SK-N-SH (cell line): ENCODE measurements at regions not wholly inside any gene's neighbourhood (a gene's known extent, or its start where the extent isn't known, plus 50 kb on each side); places are given as distances from the start of the nearest gene placed in this dataset.

ENCODE experiments used
- CTCF ChIA-PET: fragments of 300-600, 350-600 bp; formaldehyde crosslinking; extraction: SDS; loops from one replicate; lab custom pipeline; 2021; lab: Yijun Ruan, JAX
- POLR2A ChIA-PET: fragments of 350-600 bp; sonication (Branson Sonifier 250); formaldehyde crosslinking; extraction: SDS; loops from one replicate; lab custom pipeline; 2020; ENCODE audit warnings: antibody characterized with exemption, inconsistent platforms; lab: Yijun Ruan, JAX
- DNase-seq: peaks from one replicate; pipeline ENCODE4 v3.0.0; 2012
- H2AFZ ChIP-seq: fragments of 200-600 bp; sonication (generic); 2 replicates; pipeline ENCODE4 v1.8.1; 2016; ENCODE audit warnings: antibody characterized with exemption, mild to moderate bottlenecking, low read depth
- H3F3A ChIP-seq: fragments of 200-600 bp; sonication (generic); replicated peaks from 2 replicates; pipeline ENCODE3; 2016; ENCODE audit warnings: antibody characterized with exemption, mild to moderate bottlenecking; ENCODE audit not compliant: insufficient read depth
- H3K27ac ChIP-seq, 2 experiments: fragments of 200-500 bp in 1 of 2; fragments of 200-600 bp in 1 of 2; sonication (Bioruptor generic) in 1 of 2; sonication (generic), shearing (Covaris generic) in 1 of 2; 2 replicates each; pipeline versions ENCODE4 v1.5.1 to v1.6.1; 2014 to 2016; ENCODE audit warnings: low read depth in 2 of 2, inconsistent platforms in 1 of 2, low read length in 1 of 2, mild to moderate bottlenecking in 1 of 2, mixed read lengths in 1 of 2
- H3K27me3 ChIP-seq: fragments of 200-600 bp; sonication (generic), shearing (Covaris generic); 2 replicates; pipeline ENCODE4 v1.6.1; 2016; ENCODE audit warnings: mixed run types; ENCODE audit not compliant: insufficient read depth
- H3K36me3 ChIP-seq, 2 experiments: fragments of 200-500 bp in 1 of 2; fragments of 200-600 bp in 1 of 2; sonication (Bioruptor generic) in 1 of 2; sonication (generic) in 1 of 2; replicated peaks in 1 of 2; 2 replicates each; pipeline versions ENCODE3 to v1.5.1; 2014 to 2016; ENCODE audit warnings: low read length in 1 of 2, mild to moderate bottlenecking in 1 of 2; ENCODE audit not compliant: insufficient read depth in 2 of 2, control insufficient read depth in 1 of 2
- H3K4me1 ChIP-seq, 2 experiments: fragments of 200-500 bp in 1 of 2; fragments of 200-600 bp in 1 of 2; sonication (Bioruptor generic) in 1 of 2; sonication (generic), shearing (Covaris generic) in 1 of 2; 2 replicates each; pipeline versions ENCODE4 v1.5.1 to v1.6.1; 2014 to 2016; ENCODE audit warnings: low read depth in 1 of 2, low read length in 1 of 2, mixed run types in 1 of 2; ENCODE audit not compliant: insufficient read depth in 2 of 2, control insufficient read depth in 1 of 2
- H3K4me2 ChIP-seq: fragments of 200-600 bp; sonication (generic), shearing (Covaris generic); 2 replicates; pipeline ENCODE4 v1.6.1; 2017; ENCODE audit warnings: mixed run types
- H3K4me3 ChIP-seq, 2 experiments: fragments of 200-500 bp in 1 of 2; fragments of 200-600 bp in 1 of 2; sonication (Bioruptor generic) in 1 of 2; sonication (generic), shearing (Covaris generic) in 1 of 2; 2 replicates each; pipeline versions ENCODE4 v1.5.1 to v1.8.1; 2014 to 2016; ENCODE audit warnings: low read depth in 2 of 2, inconsistent platforms in 1 of 2, low read length in 1 of 2, mild to moderate bottlenecking in 1 of 2, mixed read lengths in 1 of 2, moderate library complexity in 1 of 2
- H3K79me2 ChIP-seq: fragments of 200-600 bp; sonication (generic); 2 replicates; pipeline ENCODE4 v1.8.1; 2017; ENCODE audit warnings: mild to moderate bottlenecking; ENCODE audit not compliant: insufficient read depth
- H3K9ac ChIP-seq: fragments of 200-600 bp; sonication (generic); 2 replicates; pipeline ENCODE4 v1.6.1; 2017; ENCODE audit warnings: mixed run types
- H3K9me2 ChIP-seq: fragments of 200-600 bp; sonication (generic); 2 replicates; pipeline ENCODE4 v1.6.1; 2017; ENCODE audit warnings: mixed run types
- H3K9me3 ChIP-seq: fragments of 200-600 bp; sonication (generic); 2 replicates; pipeline ENCODE4 v1.6.1; 2017; ENCODE audit warnings: mixed run types, mild to moderate bottlenecking, moderate library complexity
- H4K20me1 ChIP-seq: fragments of 200-600 bp; sonication (generic); 2 replicates; pipeline ENCODE4 v1.6.1; 2017; ENCODE audit warnings: mild to moderate bottlenecking, mixed run types; ENCODE audit not compliant: insufficient read depth
- CHD2 ChIP-seq: fragments of 150-350 bp; IDR thresholded peaks from 2 replicates; pipeline ENCODE4 v1.6.1; 2018; ENCODE audit warnings: low read length; ENCODE audit not compliant: partially characterized antibody
- ELF1 ChIP-seq: IDR thresholded peaks from 2 replicates; pipeline ENCODE4 v1.4.0; 2012
- EZH2phosphoT487 ChIP-seq: fragments of 200-600 bp; sonication (generic); IDR thresholded peaks from 2 replicates; pipeline ENCODE4 v1.6.1; 2017; ENCODE audit warnings: low read depth, mixed run types, mild to moderate bottlenecking, antibody characterized with exemption, moderate library complexity, borderline replicate concordance
- FOSL2 ChIP-seq: IDR thresholded peaks from 2 replicates; pipeline ENCODE4 v1.4.0; 2012; ENCODE audit warnings: low read depth, mild to moderate bottlenecking, moderate library complexity, borderline replicate concordance
- GABPA ChIP-seq: IDR thresholded peaks from 2 replicates; pipeline ENCODE4 v1.4.0; 2012; ENCODE audit warnings: low read depth, mild to moderate bottlenecking
- JUND ChIP-seq: IDR thresholded peaks from 2 replicates; pipeline ENCODE4 v1.4.0; 2012
- MEF2A ChIP-seq: IDR thresholded peaks from 2 replicates; pipeline ENCODE4 v1.4.0; 2012; ENCODE audit warnings: low read depth, borderline replicate concordance
- NFIC ChIP-seq: IDR thresholded peaks from 2 replicates; pipeline ENCODE4 v1.4.0; 2012; ENCODE audit warnings: borderline replicate concordance
- NRF1 ChIP-seq: IDR thresholded peaks from 2 replicates; pipeline ENCODE4 v1.6.1; 2012; ENCODE audit warnings: low read depth, mild to moderate bottlenecking, low read length
- POLR2AphosphoS5 ChIP-seq: IDR thresholded peaks from 2 replicates; pipeline ENCODE4 v1.6.1; 2012; ENCODE audit warnings: low read depth, low read length
- TAF1 ChIP-seq: IDR thresholded peaks from 2 replicates; pipeline ENCODE4 v1.6.1; 2012; ENCODE audit warnings: low read depth, mild to moderate bottlenecking, low read length, moderate library complexity, borderline replicate concordance
- YY1 ChIP-seq: IDR thresholded peaks from 2 replicates; pipeline ENCODE4 v1.4.0; 2012; ENCODE audit warnings: low read depth, mild to moderate bottlenecking
- WGBS: methylation state at CpG from one replicate; pipeline ENCODE4 v1.1.6; 2017; ENCODE audit warnings: low lambda C conversion rate; 5-methylcytosine and 5-hydroxymethylcytosine counted together
- TF ChIP-seq, protein P1 (sequence below): fragments of 150-350 bp; IDR thresholded peaks from 2 replicates; pipeline ENCODE4 v1.6.1; 2016; ENCODE audit warnings: mild to moderate bottlenecking, low read depth, low read length
- TF ChIP-seq, protein P2 (sequence below): fragments of 200-600 bp; sonication (generic); IDR thresholded peaks from 2 replicates; pipeline ENCODE4 v1.6.1; 2017; ENCODE audit warnings: antibody characterized with exemption, mild to moderate bottlenecking, moderate library complexity
- TF ChIP-seq, protein P3 (sequence below): IDR thresholded peaks from 2 replicates; pipeline ENCODE4 v1.6.1; 2012; ENCODE audit warnings: mild to moderate bottlenecking, low read depth, low read length, moderate library complexity
- TF ChIP-seq, protein P4 (sequence below): IDR thresholded peaks from 2 replicates; pipeline ENCODE4 v1.4.0; 2012; ENCODE audit warnings: low read depth

DNA sequence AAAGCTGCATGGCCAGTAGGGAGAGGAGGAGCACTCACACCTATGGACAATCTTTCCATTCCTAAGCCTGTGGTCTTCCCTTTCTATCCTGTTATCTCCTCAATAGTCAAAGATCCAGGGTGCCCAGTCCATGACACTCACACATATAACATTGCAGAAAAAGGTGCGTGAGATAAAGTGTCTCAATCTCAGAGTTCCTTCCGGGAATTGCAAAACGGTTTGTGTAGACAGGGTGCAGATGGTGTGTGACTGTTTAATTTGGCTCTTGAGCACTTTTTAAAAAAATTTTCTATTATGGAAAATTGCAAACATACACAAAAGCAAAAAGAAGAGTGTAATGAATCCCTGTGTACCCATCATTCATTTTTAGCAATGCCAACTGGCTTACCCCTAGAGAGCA, 1493.6 kb downstream of the AACS start (continued):
- TF ChIP-seq GABPA (no peak), NFIC (no peak), EZH2phosphoT487 (no peak), NRF1 (no peak), CHD2 (no peak)
- TF ChIP-seq, protein P1, sequence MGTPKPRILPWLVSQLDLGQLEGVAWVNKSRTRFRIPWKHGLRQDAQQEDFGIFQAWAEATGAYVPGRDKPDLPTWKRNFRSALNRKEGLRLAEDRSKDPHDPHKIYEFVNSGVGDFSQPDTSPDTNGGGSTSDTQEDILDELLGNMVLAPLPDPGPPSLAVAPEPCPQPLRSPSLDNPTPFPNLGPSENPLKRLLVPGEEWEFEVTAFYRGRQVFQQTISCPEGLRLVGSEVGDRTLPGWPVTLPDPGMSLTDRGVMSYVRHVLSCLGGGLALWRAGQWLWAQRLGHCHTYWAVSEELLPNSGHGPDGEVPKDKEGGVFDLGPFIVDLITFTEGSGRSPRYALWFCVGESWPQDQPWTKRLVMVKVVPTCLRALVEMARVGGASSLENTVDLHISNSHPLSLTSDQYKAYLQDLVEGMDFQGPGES = no peak

DNA sequence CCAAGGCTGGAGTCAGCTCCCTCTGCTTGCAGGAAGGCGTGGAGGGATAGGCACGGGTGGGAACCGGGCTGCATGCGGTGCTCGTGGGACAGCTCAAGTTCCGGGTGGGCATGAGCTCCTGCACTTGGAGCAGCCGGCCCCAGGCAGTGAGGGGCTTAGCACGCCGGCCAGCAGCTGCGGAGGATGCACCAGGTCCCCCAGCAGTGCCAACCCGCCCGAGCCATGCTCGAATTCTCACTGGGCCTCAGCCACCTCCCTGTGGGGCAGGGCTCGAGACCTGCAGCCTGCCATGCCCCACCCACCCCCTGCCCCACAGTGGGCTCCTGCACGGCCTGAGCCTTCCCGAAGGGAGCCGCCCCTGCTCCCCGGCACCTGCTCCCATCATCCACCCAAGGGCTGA, 1501.8 kb downstream of the AACS start:
- POLR2A ChIA-PET = no interaction called here
- Histone ChIP-seq H3K36me3 (no peaks in the 10 kb centered on the region), H3K4me2 (no peak overlapping the region), H3K4me1 (no peaks in the 10 kb centered on the region), H3K79me2 (no peaks in the 10 kb centered on the region), H3K9me3 (no peaks in the 10 kb centered on the region), H3K27me3 (no peaks in the 10 kb centered on the region), H3K27ac (no peak overlapping the region), H3K9me2 (no peaks in the 10 kb centered on the region), H4K20me1 (no peaks in the 10 kb centered on the region), H2AFZ (no peak overlapping the region), H3K9ac (no peak overlapping the region), H3F3A (no peaks in the 10 kb centered on the region), H3K4me3 (no peak overlapping the region)
- no CpG with 5 or more reads among the region's 18 CpGs for WGBS
- DNase-seq = no peak
- CTCF ChIA-PET = no interaction called here
- TF ChIP-seq CHD2 (no peak), EZH2phosphoT487 (no peak), JUND (no peak), NFIC (no peak), POLR2AphosphoS5 (no peak), MEF2A (no peak), YY1 (no peak), TAF1 (no peak), ELF1 (no peak), FOSL2 (no peak)
- TF ChIP-seq, protein P2, sequence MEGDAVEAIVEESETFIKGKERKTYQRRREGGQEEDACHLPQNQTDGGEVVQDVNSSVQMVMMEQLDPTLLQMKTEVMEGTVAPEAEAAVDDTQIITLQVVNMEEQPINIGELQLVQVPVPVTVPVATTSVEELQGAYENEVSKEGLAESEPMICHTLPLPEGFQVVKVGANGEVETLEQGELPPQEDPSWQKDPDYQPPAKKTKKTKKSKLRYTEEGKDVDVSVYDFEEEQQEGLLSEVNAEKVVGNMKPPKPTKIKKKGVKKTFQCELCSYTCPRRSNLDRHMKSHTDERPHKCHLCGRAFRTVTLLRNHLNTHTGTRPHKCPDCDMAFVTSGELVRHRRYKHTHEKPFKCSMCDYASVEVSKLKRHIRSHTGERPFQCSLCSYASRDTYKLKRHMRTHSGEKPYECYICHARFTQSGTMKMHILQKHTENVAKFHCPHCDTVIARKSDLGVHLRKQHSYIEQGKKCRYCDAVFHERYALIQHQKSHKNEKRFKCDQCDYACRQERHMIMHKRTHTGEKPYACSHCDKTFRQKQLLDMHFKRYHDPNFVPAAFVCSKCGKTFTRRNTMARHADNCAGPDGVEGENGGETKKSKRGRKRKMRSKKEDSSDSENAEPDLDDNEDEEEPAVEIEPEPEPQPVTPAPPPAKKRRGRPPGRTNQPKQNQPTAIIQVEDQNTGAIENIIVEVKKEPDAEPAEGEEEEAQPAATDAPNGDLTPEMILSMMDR = no peak
- TF ChIP-seq, protein P3, sequence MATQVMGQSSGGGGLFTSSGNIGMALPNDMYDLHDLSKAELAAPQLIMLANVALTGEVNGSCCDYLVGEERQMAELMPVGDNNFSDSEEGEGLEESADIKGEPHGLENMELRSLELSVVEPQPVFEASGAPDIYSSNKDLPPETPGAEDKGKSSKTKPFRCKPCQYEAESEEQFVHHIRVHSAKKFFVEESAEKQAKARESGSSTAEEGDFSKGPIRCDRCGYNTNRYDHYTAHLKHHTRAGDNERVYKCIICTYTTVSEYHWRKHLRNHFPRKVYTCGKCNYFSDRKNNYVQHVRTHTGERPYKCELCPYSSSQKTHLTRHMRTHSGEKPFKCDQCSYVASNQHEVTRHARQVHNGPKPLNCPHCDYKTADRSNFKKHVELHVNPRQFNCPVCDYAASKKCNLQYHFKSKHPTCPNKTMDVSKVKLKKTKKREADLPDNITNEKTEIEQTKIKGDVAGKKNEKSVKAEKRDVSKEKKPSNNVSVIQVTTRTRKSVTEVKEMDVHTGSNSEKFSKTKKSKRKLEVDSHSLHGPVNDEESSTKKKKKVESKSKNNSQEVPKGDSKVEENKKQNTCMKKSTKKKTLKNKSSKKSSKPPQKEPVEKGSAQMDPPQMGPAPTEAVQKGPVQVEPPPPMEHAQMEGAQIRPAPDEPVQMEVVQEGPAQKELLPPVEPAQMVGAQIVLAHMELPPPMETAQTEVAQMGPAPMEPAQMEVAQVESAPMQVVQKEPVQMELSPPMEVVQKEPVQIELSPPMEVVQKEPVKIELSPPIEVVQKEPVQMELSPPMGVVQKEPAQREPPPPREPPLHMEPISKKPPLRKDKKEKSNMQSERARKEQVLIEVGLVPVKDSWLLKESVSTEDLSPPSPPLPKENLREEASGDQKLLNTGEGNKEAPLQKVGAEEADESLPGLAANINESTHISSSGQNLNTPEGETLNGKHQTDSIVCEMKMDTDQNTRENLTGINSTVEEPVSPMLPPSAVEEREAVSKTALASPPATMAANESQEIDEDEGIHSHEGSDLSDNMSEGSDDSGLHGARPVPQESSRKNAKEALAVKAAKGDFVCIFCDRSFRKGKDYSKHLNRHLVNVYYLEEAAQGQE = no peak
- TF ChIP-seq, protein P4, sequence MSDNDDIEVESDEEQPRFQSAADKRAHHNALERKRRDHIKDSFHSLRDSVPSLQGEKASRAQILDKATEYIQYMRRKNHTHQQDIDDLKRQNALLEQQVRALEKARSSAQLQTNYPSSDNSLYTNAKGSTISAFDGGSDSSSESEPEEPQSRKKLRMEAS = no peak
